ENCODE measurements at regions not wholly inside any gene's neighbourhood (a gene's known extent, or its start where the extent isn't known, plus 50 kb on each side); places are given as distances from the start of the nearest gene placed in this dataset.
"Not testable (repeated sequence)": the region's sequence is repeated elsewhere in the genome, so short reads cannot be mapped to it uniquely, and the experiment has no call there.

GRCh38 chr12:131659484-131659883 is 51.4 kb upstream of the SFSWAP start:
- not testable (repeated sequence) for DNase-seq (ENCODE audit: low spot score)

GRCh38 chr12:131659976-131660375 is 50.9 kb upstream of the SFSWAP start:
- not testable (repeated sequence) for DNase-seq (ENCODE audit: low spot score)

GRCh38 chr12:131660401-131660800 is 50.5 kb upstream of the SFSWAP start:
- DNase-seq (ENCODE audit: low spot score): not testable (repeated sequence)

Measured in AG20443 (cell line).